H1 (cell line): ENCODE measurements at regions not wholly inside any gene's neighbourhood (a gene's known extent, or its start where the extent isn't known, plus 50 kb on each side); places are given as distances from the start of the nearest gene placed in this dataset.

Source experiments
- TAF7 ChIP-seq: optimal IDR thresholded peaks from 2 replicates; pipeline ENCODE3; 2011; ENCODE audit warnings: low read depth, mild to moderate bottlenecking, inconsistent platforms, low read length, moderate library complexity, borderline replicate concordance

GRCh38 chr12:19978193-19978592 lies 390.1 kb upstream of the PDE3A start (continued):
- no peak for TF ChIP-seq TAF7
